Lung (tissue), 11 donors: ENCODE measurements at regions not wholly inside any gene's neighbourhood (a gene's known extent, or its start where the extent isn't known, plus 50 kb on each side); places are given as distances from the start of the nearest gene placed in this dataset.

Experiments used
- ATAC-seq: fragments of 200-7000 bp; cut with Tn5 transposase; one replicate; pipeline ENCODE4 v1.9.1; 2020; ENCODE audit warnings: moderate number of reproducible peaks; ENCODE audit not compliant: insufficient read depth, low FRiP score
- DNase-seq, 3 donors: peaks; one replicate each; pipeline ENCODE4 v3.0.0-alpha.2; 2013 to 2017
- H3K27ac ChIP-seq, 2 donors: one replicate each; pipeline ENCODE4 v1.5.1; 2013; ENCODE audit warnings: mild to moderate bottlenecking in 2 of 2, moderate library complexity in 2 of 2, control low read depth in 1 of 2, inconsistent platforms in 1 of 2, low read depth in 1 of 2, low read length in 1 of 2
- H3K27me3 ChIP-seq, 3 donors: one replicate each; pipeline ENCODE4 v1.5.1; 2013; ENCODE audit warnings: low read length in 2 of 3; ENCODE audit not compliant: control insufficient read depth in 3 of 3, insufficient read depth in 3 of 3
- H3K36me3 ChIP-seq, 4 donors: one replicate each; pipeline ENCODE4 v1.5.1; 2013; ENCODE audit warnings: low read length in 4 of 4, mild to moderate bottlenecking in 1 of 4, moderate library complexity in 1 of 4; ENCODE audit not compliant: control insufficient read depth in 4 of 4, insufficient read depth in 4 of 4
- H3K4me1 ChIP-seq, 5 donors: one replicate each; pipeline ENCODE4 v1.5.1; 2013; ENCODE audit warnings: low read length in 5 of 5, mild to moderate bottlenecking in 2 of 5, moderate library complexity in 1 of 5; ENCODE audit not compliant: control insufficient read depth in 5 of 5, insufficient read depth in 5 of 5
- H3K4me3 ChIP-seq: one replicate; pipeline ENCODE4 v1.5.1; 2013; ENCODE audit warnings: mild to moderate bottlenecking, control low read depth, moderate library complexity
- H3K9ac ChIP-seq, 2 donors: one replicate each; pipeline ENCODE4 v1.5.1; 2013; ENCODE audit warnings: low read length in 2 of 2, control low read depth in 1 of 2; ENCODE audit not compliant: insufficient read depth in 1 of 2
- H3K9me3 ChIP-seq, 4 donors: one replicate each; pipeline ENCODE4 v1.5.1; 2013; ENCODE audit warnings: low read length in 3 of 4, mild to moderate bottlenecking in 1 of 4, moderate library complexity in 1 of 4; ENCODE audit not compliant: control insufficient read depth in 4 of 4, insufficient read depth in 3 of 4
- CTCF ChIP-seq: IDR thresholded peaks from 2 replicates; pipeline ENCODE4 v1.5.1; 2012; ENCODE audit warnings: mild to moderate bottlenecking; ENCODE audit errors: control extremely low read depth, extremely low read depth
- WGBS, 2 donors: extraction: QIAGEN DNeasy Blood & Tissue Kit; methylation state at CpG; one replicate each; pipeline ENCODE4 v1.1.7; 2013; 5-methylcytosine and 5-hydroxymethylcytosine counted together
- donor health status: control.
- donor health status: control.
- donor health status: Bipolar disorder and iron deficiency.
- donor health status: healthy.
- donor health status: DM: yes; HTN: yes; CAD: no.

- no peaks in the 10 kb centered on the region for H3K4me1 ChIP-seq
- ATAC-seq (no peak), DNase-seq (no peak)
- H3K4me3 ChIP-seq = no peak overlapping the region
- no peak overlapping the region for H3K9ac ChIP-seq
- no peaks in the 10 kb centered on the region for H3K27me3 ChIP-seq
- no peak for TF ChIP-seq CTCF
- peaks cover 0 to 1% (median 0%) of the 10 kb centered on the region in 4 donors for H3K9me3 ChIP-seq
- no peak overlapping the region for H3K27ac ChIP-seq
- H3K36me3 ChIP-seq = no peaks in the 10 kb centered on the region
Measured at GRCh38 chr2:181164699-181165098, 184.3 kb downstream of the UBE2E3 start.

DNA sequence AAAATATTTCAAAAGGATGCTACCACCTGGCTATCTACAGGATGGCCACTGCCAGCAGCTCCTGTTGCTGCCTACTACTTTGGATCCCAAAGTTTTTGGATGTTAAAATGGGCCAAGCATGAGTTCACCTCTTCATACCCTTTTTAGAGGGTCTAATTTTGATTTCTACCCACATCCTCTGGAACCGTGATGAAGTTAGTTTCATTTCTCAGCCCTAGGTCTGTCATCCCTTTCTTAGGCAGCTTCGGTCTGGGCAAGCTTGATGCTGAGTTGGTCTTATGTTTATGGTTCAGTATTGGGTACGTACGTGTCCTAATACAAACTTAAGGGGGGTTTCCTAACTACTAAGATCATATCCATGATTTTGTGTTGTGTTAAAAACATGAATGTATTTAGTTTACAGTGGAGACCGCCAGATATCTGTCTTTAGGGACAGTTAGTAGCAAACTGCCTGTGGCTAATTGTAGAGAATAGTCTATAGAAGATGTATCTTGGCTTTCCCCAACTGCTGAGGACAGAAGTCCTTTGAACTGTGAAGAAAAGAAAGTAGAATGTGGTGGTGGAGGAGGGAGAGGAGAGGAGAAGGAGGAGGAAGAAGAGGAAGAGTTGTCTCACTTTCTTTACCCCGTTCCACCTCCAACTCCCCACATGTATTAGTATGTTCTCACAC is 184.9 kb downstream of the UBE2E3 start:
- DNase-seq (no peak), ATAC-seq (no peak)
- Histone ChIP-seq H3K9ac (no peak overlapping the region), H3K4me3 (no peak overlapping the region), H3K4me1 (no peaks in the 10 kb centered on the region), H3K27me3 (no peaks in the 10 kb centered on the region), H3K9me3 (peaks cover 0 to 1% (median 0%) of the 10 kb centered on the region in 4 donors), H3K36me3 (no peaks in the 10 kb centered on the region), H3K27ac (no peak overlapping the region)
- WGBS, 2 donors = 61 to 67% methylated on average over 6 of the region's 6 CpGs
- TF ChIP-seq CTCF = no peak

GRCh38 chr2:181169503-181169902 is 189.1 kb downstream of the UBE2E3 start:
- H3K9ac ChIP-seq = no peak overlapping the region
- no peak for TF ChIP-seq CTCF
- no peaks in the 10 kb centered on the region for H3K27me3 ChIP-seq
- DNase-seq (no peak), ATAC-seq (no peak)
- H3K4me3 ChIP-seq = no peak overlapping the region
- 68 to 85% methylated on average over 1 of the region's 1 CpG for WGBS, 2 donors
- no peaks in the 10 kb centered on the region for H3K36me3 ChIP-seq
- H3K27ac ChIP-seq = no peak overlapping the region
- H3K4me1 ChIP-seq = peaks cover 0 to 3% (median 0%) of the 10 kb centered on the region in 5 donors
- peaks cover 0 to 1% (median 0%) of the 10 kb centered on the region in 4 donors for H3K9me3 ChIP-seq

- no peak overlapping the region for H3K9ac ChIP-seq
- H3K27ac ChIP-seq = no peak overlapping the region
- 76 to 87% methylated on average over 2 of the region's 2 CpGs for WGBS, 2 donors
- peaks cover 0 to 8% (median 0%) of the 10 kb centered on the region in 5 donors for H3K4me1 ChIP-seq
- DNase-seq (no peak), ATAC-seq (no peak)
- peaks cover 0 to 1% (median 0%) of the 10 kb centered on the region in 4 donors for H3K9me3 ChIP-seq
- H3K4me3 ChIP-seq = no peak overlapping the region
- no peaks in the 10 kb centered on the region for H3K27me3 ChIP-seq
- no peaks in the 10 kb centered on the region for H3K36me3 ChIP-seq
- no peak for TF ChIP-seq CTCF
Measured at GRCh38 chr2:181170256-181170655, 189.9 kb downstream of the UBE2E3 start.
